Uterus (tissue), 3 donors: ENCODE measurements at regions not wholly inside any gene's neighbourhood (a gene's known extent, or its start where the extent isn't known, plus 50 kb on each side); places are given as distances from the start of the nearest gene placed in this dataset.

Experiments
- DNase-seq, 2 donors: peaks; one replicate each; pipeline ENCODE4 v3.0.0-alpha.2; 2019 to 2020
- H3K27ac ChIP-seq, 2 donors: fragments of 200-600 bp; sonication (generic); 1 replicate in 1 of 2; 2 replicates in 1 of 2; pipeline ENCODE4 v1.5.1; 2016 to 2018
- H3K27me3 ChIP-seq, 2 donors: fragments of 200-600 bp; sonication (generic); one replicate each; pipeline ENCODE4 v1.5.1; 2018 to 2019; ENCODE audit warnings: control low read depth in 1 of 2
- H3K36me3 ChIP-seq, 2 donors: fragments of 200-600 bp; sonication (generic); one replicate each; pipeline ENCODE4 v1.5.1; 2019; ENCODE audit warnings: control low read depth in 1 of 2
- H3K4me1 ChIP-seq, 2 donors: fragments of 200-600 bp; sonication (generic); one replicate each; pipeline ENCODE4 v1.5.1; 2018 to 2019; ENCODE audit warnings: control low read depth in 1 of 2
- H3K4me3 ChIP-seq, 2 donors: fragments of 200-600 bp; sonication (generic); 1 replicate in 1 of 2; 2 replicates in 1 of 2; pipeline ENCODE4 v1.5.1; 2018 to 2019; ENCODE audit warnings: mild to moderate bottlenecking in 1 of 2
- H3K9me3 ChIP-seq, 2 donors: fragments of 200-600 bp; sonication (generic); one replicate each; pipeline ENCODE4 v1.5.1; 2019; ENCODE audit warnings: control low read depth in 1 of 2
- CTCF ChIP-seq, 4 experiments: fragments of 200-600 bp in 2 of 4; fragments of 450-650 bp in 2 of 4; sonication (generic) in 2 of 4; IDR thresholded peaks; one replicate each; pipeline ENCODE4 v1.5.1; 2016 to 2019; ENCODE audit warnings: antibody characterized with exemption in 4 of 4, mild to moderate bottlenecking in 2 of 4, moderate library complexity in 1 of 4
- POLR2A ChIP-seq, 2 donors: fragments of 450-650 bp; IDR thresholded peaks; one replicate each; pipeline ENCODE4 v1.6.1; 2016; ENCODE audit warnings: antibody characterized with exemption in 2 of 2, mild to moderate bottlenecking in 1 of 2, moderate library complexity in 1 of 2
- intact Hi-C: fragments of 100-400 bp; cut with DNase I; formaldehyde crosslinking; loops from one replicate; pipeline ENCODE4 v1.15.1; 2023; ENCODE audit warnings: low total_unique reads
- donor health status: DM: yes; HTN: yes; CAD: no.

- Histone ChIP-seq H3K4me1 (peaks cover 0 to under 1% of the 10 kb centered on the region in 2 donors), H3K27me3 (no peaks in the 10 kb centered on the region), H3K9me3 (no peaks in the 10 kb centered on the region), H3K4me3 (no peak overlapping the region), H3K36me3 (no peaks in the 10 kb centered on the region), H3K27ac (no peak overlapping the region)
- no peak for DNase-seq
- intact Hi-C loops: no loop called here
- TF ChIP-seq CTCF (IDR thresholded peaks at IDR 0.05) (no peak), POLR2A (IDR thresholded peaks at IDR 0.05) (no peak)
These were observed 64.4 kb upstream of the RAI14 start for GRCh38 chr5:34591723-34592122.

GRCh38 chr5:34597034-34598027 lies 58.8 kb upstream of the RAI14 start:
- TF ChIP-seq CTCF (IDR thresholded peaks at IDR 0.05) (no peak), POLR2A (IDR thresholded peaks at IDR 0.05) (no peak)
- intact Hi-C loops: no loop called here
- no peaks in the 10 kb centered on the region for H3K27me3 ChIP-seq
- peak in 1 of 2 donors; percentile 40 for DNase-seq
- peaks cover 0 to 5% of the 10 kb centered on the region in 2 donors for H3K4me1 ChIP-seq
- H3K27ac ChIP-seq: peak overlapping the region; percentile 52 to 73
- H3K4me3 ChIP-seq: no peak overlapping the region
- H3K9me3 ChIP-seq: no peaks in the 10 kb centered on the region
- no peaks in the 10 kb centered on the region for H3K36me3 ChIP-seq

- no peaks in the 10 kb centered on the region for H3K9me3 ChIP-seq
- intact Hi-C loops: no loop called here
- peaks cover 0 to 5% of the 10 kb centered on the region in 2 donors for H3K4me1 ChIP-seq
- no peak overlapping the region for H3K4me3 ChIP-seq
- DNase-seq: peak; percentile 36 to 74
- TF ChIP-seq POLR2A (IDR thresholded peaks at IDR 0.05): no peak
- no peak for TF ChIP-seq CTCF (IDR thresholded peaks at IDR 0.05)
- no peaks in the 10 kb centered on the region for H3K27me3 ChIP-seq
- peak overlapping the region; percentile 52 to 73 for H3K27ac ChIP-seq
- H3K36me3 ChIP-seq: no peaks in the 10 kb centered on the region
These were observed 57.8 kb upstream of the RAI14 start for GRCh38 chr5:34598177-34598794.

GRCh38 chr5:34599471-34600117 lies 56.5 kb upstream of the RAI14 start:
- Histone ChIP-seq H3K9me3 (no peaks in the 10 kb centered on the region), H3K27ac (peak overlapping the region in 1 of 2 donors; percentile 52), H3K27me3 (no peaks in the 10 kb centered on the region), H3K36me3 (no peaks in the 10 kb centered on the region), H3K4me3 (no peak overlapping the region), H3K4me1 (peaks cover 0 to 5% of the 10 kb centered on the region in 2 donors)
- TF ChIP-seq CTCF (IDR thresholded peaks at IDR 0.05) (no peak), POLR2A (IDR thresholded peaks at IDR 0.05) (no peak)
- intact Hi-C loops: no loop called here
- no peak for DNase-seq
